Trophoblast cell (in vitro differentiated cells and primary cell): ENCODE measurements at regions not wholly inside any gene's neighbourhood (a gene's known extent, or its start where the extent isn't known, plus 50 kb on each side); places are given as distances from the start of the nearest gene placed in this dataset.

Experiments
- DNase-seq, 2 donors: peaks; one replicate each; pipeline ENCODE4 v3.0.0-alpha.2; 2016
- H2AFZ ChIP-seq: 2 replicates; pipeline ENCODE4 v1.6.1; 2013; ENCODE audit warnings: low read length, moderate library complexity, mild to moderate bottlenecking; ENCODE audit not compliant: insufficient read depth, poor library complexity
- H2AK5ac ChIP-seq: 2 replicates; pipeline ENCODE4 v1.6.1; 2013; ENCODE audit warnings: mild to moderate bottlenecking, low read length
- H2BK120ac ChIP-seq: 2 replicates; pipeline ENCODE4 v1.6.1; 2013; ENCODE audit warnings: low read length, mild to moderate bottlenecking, moderate library complexity; ENCODE audit not compliant: insufficient read depth, poor library complexity
- H2BK12ac ChIP-seq: 2 replicates; pipeline ENCODE4 v1.6.1; 2013; ENCODE audit warnings: mild to moderate bottlenecking, low read length, moderate library complexity
- H2BK5ac ChIP-seq: 2 replicates; pipeline ENCODE4 v1.6.1; 2013; ENCODE audit warnings: low read length, low read depth, moderate library complexity, mild to moderate bottlenecking; ENCODE audit not compliant: poor library complexity
- H3K14ac ChIP-seq: 2 replicates; pipeline ENCODE4 v1.6.1; 2013; ENCODE audit warnings: mild to moderate bottlenecking, low read length
- H3K18ac ChIP-seq: 2 replicates; pipeline ENCODE4 v1.6.1; 2013; ENCODE audit warnings: mild to moderate bottlenecking, low read length
- H3K23ac ChIP-seq: 2 replicates; pipeline ENCODE4 v1.6.1; 2013; ENCODE audit warnings: low read length
- H3K27ac ChIP-seq: 2 replicates; pipeline ENCODE4 v1.5.1; 2013; ENCODE audit warnings: low read depth, mild to moderate bottlenecking, inconsistent platforms, low read length, moderate library complexity
- H3K27me3 ChIP-seq: 2 replicates; pipeline ENCODE4 v1.6.1; 2013; ENCODE audit warnings: inconsistent platforms, mild to moderate bottlenecking, low read length, moderate library complexity; ENCODE audit not compliant: insufficient read depth
- H3K36me3 ChIP-seq, 2 experiments: 1 replicate in 1 of 2; 2 replicates in 1 of 2; pipeline ENCODE4 v1.6.1; 2013; ENCODE audit warnings: low read length in 2 of 2, mild to moderate bottlenecking in 2 of 2, moderate library complexity in 1 of 2; ENCODE audit not compliant: insufficient read depth in 2 of 2, control insufficient read depth in 1 of 2
- H3K4ac ChIP-seq: 2 replicates; pipeline ENCODE4 v1.6.1; 2013; ENCODE audit warnings: low read depth, mild to moderate bottlenecking, low read length, moderate library complexity
- H3K4me1 ChIP-seq, 2 experiments: 1 replicate in 1 of 2; 2 replicates in 1 of 2; pipeline ENCODE4 v1.6.1; 2013; ENCODE audit warnings: low read length in 2 of 2, mild to moderate bottlenecking in 2 of 2, moderate library complexity in 1 of 2; ENCODE audit not compliant: insufficient read depth in 2 of 2, control insufficient read depth in 1 of 2
- H3K4me2 ChIP-seq: 2 replicates; pipeline ENCODE4 v1.6.1; 2013; ENCODE audit warnings: inconsistent platforms, mild to moderate bottlenecking, low read length, moderate library complexity
- H3K4me3 ChIP-seq: 2 replicates; pipeline ENCODE4 v1.5.1; 2013; ENCODE audit warnings: mild to moderate bottlenecking, low read depth, low read length, inconsistent platforms
- H3K79me1 ChIP-seq: one replicate; pipeline ENCODE4 v1.6.1; 2013; ENCODE audit warnings: low read length
- H3K79me2 ChIP-seq: 2 replicates; pipeline ENCODE4 v1.6.1; 2013; ENCODE audit warnings: low read length, mild to moderate bottlenecking; ENCODE audit not compliant: control insufficient read depth, insufficient read depth, poor library complexity
- H3K9ac ChIP-seq: 2 replicates; pipeline ENCODE4 v1.6.1; 2013; ENCODE audit warnings: mild to moderate bottlenecking, low read length
- H3K9me3 ChIP-seq: 2 replicates; pipeline ENCODE4 v1.6.1; 2013; ENCODE audit warnings: low read depth, mild to moderate bottlenecking, control low read depth, inconsistent platforms, low read length; ENCODE audit not compliant: insufficient read depth
- H4K12ac ChIP-seq: 2 replicates; pipeline ENCODE4 v1.6.1; 2013; ENCODE audit warnings: low read depth, mild to moderate bottlenecking, low read length, moderate library complexity
- H4K8ac ChIP-seq: 2 replicates; pipeline ENCODE4 v1.6.1; 2013; ENCODE audit warnings: low read depth, mild to moderate bottlenecking, low read length, moderate library complexity
- H4K91ac ChIP-seq: one replicate; pipeline ENCODE4 v1.6.1; 2013; ENCODE audit warnings: low read depth, mild to moderate bottlenecking, low read length, moderate library complexity
- WGBS: extraction: QIAGEN DNeasy Blood & Tissue Kit; methylation state at CpG from one replicate; pipeline ENCODE4 v1.1.7; 2013; ENCODE audit warnings: missing lambda C conversion rate; ENCODE audit not compliant: insufficient read length, insufficient coverage; ENCODE audit errors: extremely low coverage; 5-methylcytosine and 5-hydroxymethylcytosine counted together

- Histone ChIP-seq H3K18ac (no peak overlapping the region), H3K4me1 (no peaks in the 10 kb centered on the region), H4K91ac (no peak overlapping the region), H3K14ac (no peak overlapping the region), H3K4me2 (no peak overlapping the region), H3K9me3 (peaks cover 2% of the 10 kb centered on the region), H2BK12ac (no peak overlapping the region), H3K79me2 (no peaks in the 10 kb centered on the region), H3K27me3 (no peaks in the 10 kb centered on the region), H3K36me3 (peaks cover 0 to 2% of the 10 kb centered on the region in 2 experiments), H4K12ac (no peak overlapping the region), H3K4me3 (no peak overlapping the region), H3K4ac (no peak overlapping the region), H3K27ac (no peak overlapping the region), H3K23ac (no peak overlapping the region), H2BK120ac (no peak overlapping the region), H2BK5ac (no peak overlapping the region), H3K79me1 (peaks cover 4% of the 10 kb centered on the region), H2AK5ac (no peak overlapping the region), H2AFZ (no peak overlapping the region), H4K8ac (no peak overlapping the region), H3K9ac (no peak overlapping the region)
- DNase-seq = no peak
Measured at GRCh38 chr5:108524564-108524963, 142.7 kb upstream of the FBXL17 start.

GRCh38 chr5:108523360-108523759 lies 141.5 kb upstream of the FBXL17 start:
- Histone ChIP-seq H3K79me1 (peaks cover 4% of the 10 kb centered on the region), H3K4me3 (no peak overlapping the region), H3K18ac (no peak overlapping the region), H3K4me2 (no peak overlapping the region), H3K27ac (no peak overlapping the region), H3K36me3 (peaks cover 0 to 2% of the 10 kb centered on the region in 2 experiments), H2BK120ac (no peak overlapping the region), H3K4ac (no peak overlapping the region), H3K9ac (no peak overlapping the region), H2BK5ac (no peak overlapping the region), H4K8ac (no peak overlapping the region), H3K27me3 (no peaks in the 10 kb centered on the region), H3K79me2 (no peaks in the 10 kb centered on the region), H2AFZ (no peak overlapping the region), H3K14ac (no peak overlapping the region), H3K23ac (no peak overlapping the region), H2BK12ac (peak overlapping the region; percentile 82), H4K91ac (no peak overlapping the region), H4K12ac (no peak overlapping the region), H3K4me1 (peaks cover 0 to 2% of the 10 kb centered on the region in 2 experiments), H2AK5ac (peak overlapping the region; percentile 59), H3K9me3 (peaks cover 2% of the 10 kb centered on the region)
- no peak for DNase-seq

DNA sequence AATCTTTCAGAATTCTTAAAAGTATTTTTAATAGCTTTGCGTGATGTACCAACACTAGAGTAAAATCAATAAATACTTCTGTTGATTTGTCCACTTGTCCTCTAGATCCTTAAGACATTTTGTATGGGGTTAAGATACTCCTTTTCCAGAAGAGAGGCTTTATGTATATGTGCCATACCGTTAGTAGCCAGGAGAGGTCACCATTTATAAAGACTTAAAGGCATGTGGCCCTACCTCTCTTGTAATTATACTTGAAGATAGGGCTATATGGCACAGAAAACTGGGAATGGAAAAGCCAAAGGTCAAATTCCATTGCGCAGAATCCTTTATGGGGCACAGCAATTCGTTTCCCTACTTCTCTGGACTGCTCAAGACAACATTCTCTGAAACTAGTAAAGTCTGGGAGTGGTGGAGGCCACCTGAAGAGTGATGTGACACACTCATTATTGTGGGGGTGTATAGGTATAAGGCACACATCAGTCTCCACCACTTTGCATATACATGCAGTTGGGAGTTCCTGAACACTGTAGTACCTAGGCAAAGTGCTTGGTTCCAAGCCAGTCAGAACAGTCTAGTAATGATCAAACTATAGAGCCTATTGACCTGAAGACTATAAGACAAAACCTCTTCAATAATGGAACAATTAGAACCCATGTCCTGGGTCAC lies 140.1 kb upstream of the FBXL17 start:
- no peak overlapping the region for H3K4me3 ChIP-seq
- peak; percentile 42 to 82 for DNase-seq
- no peaks in the 10 kb centered on the region for H3K79me2 ChIP-seq
- no CpG with 5 or more reads among the region's 4 CpGs for WGBS
- H3K4me2 ChIP-seq = no peak overlapping the region
- H2BK5ac ChIP-seq = no peak overlapping the region
- no peak overlapping the region for H4K91ac ChIP-seq
- H2AK5ac ChIP-seq = no peak overlapping the region
- no peaks in the 10 kb centered on the region for H3K36me3 ChIP-seq
- H3K4ac ChIP-seq = no peak overlapping the region
- H3K14ac ChIP-seq = no peak overlapping the region
- no peak overlapping the region for H2BK120ac ChIP-seq
- H3K9me3 ChIP-seq = no peaks in the 10 kb centered on the region
- H2AFZ ChIP-seq = no peak overlapping the region
- H4K8ac ChIP-seq = no peak overlapping the region
- peak overlapping the region; percentile 0 for H2BK12ac ChIP-seq
- H3K4me1 ChIP-seq = peaks cover 0 to 6% of the 10 kb centered on the region in 2 experiments
- no peak overlapping the region for H3K23ac ChIP-seq
- no peak overlapping the region for H3K18ac ChIP-seq
- no peaks in the 10 kb centered on the region for H3K27me3 ChIP-seq
- peaks cover 4% of the 10 kb centered on the region for H3K79me1 ChIP-seq
- H4K12ac ChIP-seq = no peak overlapping the region
- no peak overlapping the region for H3K9ac ChIP-seq
- no peak overlapping the region for H3K27ac ChIP-seq

DNA sequence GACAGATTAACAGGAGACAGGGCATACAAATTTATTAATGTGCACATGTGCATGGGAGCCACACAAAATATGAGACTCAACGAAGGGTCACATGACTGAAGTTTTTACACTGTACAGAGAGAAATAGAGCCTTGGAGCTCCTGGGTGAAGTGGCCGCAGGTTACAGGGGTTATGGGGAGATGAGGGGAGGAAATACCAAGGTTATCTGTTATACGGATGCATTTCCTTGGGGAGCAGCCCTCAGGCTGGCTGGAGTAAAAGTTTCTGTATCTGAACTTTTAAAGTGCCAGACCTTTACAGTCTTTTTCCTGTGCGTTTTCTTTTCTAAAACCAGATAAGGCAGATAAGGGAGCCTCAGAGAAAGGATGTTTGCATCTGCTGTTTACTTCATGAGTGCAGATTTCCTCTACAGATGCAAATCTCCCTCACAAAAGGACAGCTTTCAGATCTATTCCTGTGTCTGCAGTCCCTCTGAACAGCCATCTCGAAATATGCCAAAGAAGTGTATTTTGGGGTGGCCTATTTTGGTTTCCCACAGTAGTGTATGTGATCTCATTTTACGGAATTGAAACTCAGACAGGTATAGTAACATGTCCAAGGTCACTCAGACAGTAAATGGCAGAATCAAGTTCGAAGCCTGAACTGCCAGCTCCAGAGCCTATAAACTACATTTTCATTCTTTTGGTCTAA lies 139.3 kb upstream of the FBXL17 start:
- Histone ChIP-seq H3K27ac (peak overlapping the region; percentile 92), H3K23ac (no peak overlapping the region), H4K12ac (no peak overlapping the region), H2BK120ac (no peak overlapping the region), H3K18ac (no peak overlapping the region), H2BK12ac (no peak overlapping the region), H3K79me2 (no peaks in the 10 kb centered on the region), H3K9ac (no peak overlapping the region), H4K8ac (no peak overlapping the region), H2BK5ac (no peak overlapping the region), H2AK5ac (no peak overlapping the region), H4K91ac (no peak overlapping the region), H2AFZ (no peak overlapping the region), H3K4ac (no peak overlapping the region), H3K4me1 (peaks cover 0 to 6% of the 10 kb centered on the region in 2 experiments), H3K4me2 (peak overlapping the region; percentile 50), H3K27me3 (no peaks in the 10 kb centered on the region), H3K79me1 (peaks cover 4% of the 10 kb centered on the region), H3K36me3 (no peaks in the 10 kb centered on the region), H3K14ac (no peak overlapping the region), H3K4me3 (no peak overlapping the region), H3K9me3 (no peaks in the 10 kb centered on the region)
- DNase-seq = no peak
- WGBS = no CpG with 5 or more reads among the region's 7 CpGs
